Spleen (tissue), 7 donors: ENCODE measurements at regions not wholly inside any gene's neighbourhood (a gene's known extent, or its start where the extent isn't known, plus 50 kb on each side); places are given as distances from the start of the nearest gene placed in this dataset.

Experiments
- CTCF ChIP-seq, 11 experiments: fragments of 200-600 bp in 7 of 11; fragments of 450-650 bp in 4 of 11; sonication (generic) in 4 of 11; IDR thresholded peaks in 8 of 11; conservative IDR thresholded peaks in 3 of 11; 1 replicate in 7 of 11; 2 replicates in 4 of 11; pipeline versions ENCODE4 v1.4.0 to v1.8.0; 2016 to 2021; ENCODE audit warnings: antibody characterized with exemption in 11 of 11, inconsistent platforms in 4 of 11, mild to moderate bottlenecking in 1 of 11
- POLR2AphosphoS5 ChIP-seq, 3 donors: sonication (generic); formaldehyde crosslinking; IDR thresholded peaks; one replicate each; pipeline ENCODE4 v1.5.1; 2017; ENCODE audit warnings: antibody characterized with exemption in 3 of 3
- donor health status: DM: no; HTN: no; CAD: no; lungs with moderate emphysema.
- donor health status: DM: no; HTN: no; CAD: no.
- donor health status: DM: no; HTN: no; CAD: no.

- no peak for TF ChIP-seq CTCF (IDR thresholded peaks at IDR 0.05 in 8 of 11, conservative IDR thresholded peaks at IDR 0.05 in 3 of 11)
- TF ChIP-seq POLR2AphosphoS5 (IDR thresholded peaks at IDR 0.05) = no peak
Observed at GRCh38 chr10:90088024-90088317, 386.6 kb downstream of the KIF20B start.
